Thyroid gland (tissue), 4 donors: ENCODE measurements at regions not wholly inside any gene's neighbourhood (a gene's known extent, or its start where the extent isn't known, plus 50 kb on each side); places are given as distances from the start of the nearest gene placed in this dataset.

ENCODE experiments used
- DNase-seq, 2 donors: peaks; one replicate each; pipeline ENCODE4 v3.0.0-alpha.2; 2019
- H3K27ac ChIP-seq, 3 donors: fragments of 200-600 bp; sonication (generic); 1 replicate in 2 of 3; 2 replicates in 1 of 3; pipeline ENCODE4 v1.5.1; 2016 to 2019; ENCODE audit warnings: mild to moderate bottlenecking in 1 of 3, moderate library complexity in 1 of 3
- H3K27me3 ChIP-seq: fragments of 200-600 bp; sonication (generic); one replicate; pipeline ENCODE4 v1.5.1; 2019
- H3K36me3 ChIP-seq, 2 donors: fragments of 200-600 bp; sonication (generic); one replicate each; pipeline ENCODE4 v1.5.1; 2016 to 2019
- H3K4me1 ChIP-seq, 2 donors: fragments of 200-600 bp; sonication (generic); one replicate each; pipeline ENCODE4 v1.5.1; 2017 to 2019
- H3K4me3 ChIP-seq, 3 donors: fragments of 200-600 bp; sonication (generic); replicated peaks in 1 of 3; 1 replicate in 2 of 3; 2 replicates in 1 of 3; pipeline ENCODE4 v1.5.1; 2016; ENCODE audit warnings: mild to moderate bottlenecking in 1 of 3
- H3K9me3 ChIP-seq: fragments of 200-600 bp; sonication (generic); one replicate; pipeline ENCODE4 v1.5.1; 2017
- CTCF ChIP-seq, 6 experiments: fragments of 200-600 bp in 3 of 6; fragments of 450-650 bp in 3 of 6; sonication (generic) in 3 of 6; IDR thresholded peaks; one replicate each; pipeline ENCODE4 v1.5.1; 2016 to 2019; ENCODE audit warnings: antibody characterized with exemption in 6 of 6, mild to moderate bottlenecking in 2 of 6, inconsistent platforms in 1 of 6, moderate library complexity in 1 of 6
- POLR2A ChIP-seq, 2 donors: fragments of 450-650 bp; IDR thresholded peaks; one replicate each; pipeline ENCODE4 v1.6.1; 2017; ENCODE audit warnings: antibody characterized with exemption in 2 of 2, mild to moderate bottlenecking in 2 of 2, moderate library complexity in 1 of 2
- WGBS, 2 donors: methylation state at CpG; one replicate each; pipeline ENCODE4 v1.1.5; 2017; 5-methylcytosine and 5-hydroxymethylcytosine counted together
- intact Hi-C: fragments of 100-400 bp; cut with DNase I; formaldehyde crosslinking; loops from one replicate; pipeline ENCODE4 v1.15.1; 2023

DNA sequence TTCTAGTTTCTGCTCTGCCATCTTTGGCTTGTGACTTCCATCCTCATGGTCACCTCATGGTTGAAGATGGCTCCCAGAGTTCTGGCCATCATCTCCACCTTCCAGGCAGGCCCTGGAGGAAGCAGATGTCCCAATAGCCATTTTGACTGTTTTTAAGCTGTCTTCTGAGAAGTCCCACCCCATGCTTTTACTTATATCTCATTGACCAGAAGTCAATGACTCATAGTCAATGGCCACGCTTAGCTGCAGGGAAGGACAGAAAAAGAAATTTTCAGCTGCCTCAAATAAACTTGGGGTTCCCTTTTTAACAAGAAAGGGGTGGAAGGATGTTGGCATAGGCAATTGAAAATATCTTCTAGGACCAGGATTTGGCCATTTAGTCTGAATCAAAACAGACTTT lies 168.1 kb downstream of the AACS start:
- H3K27ac ChIP-seq, result no peak overlapping the region
- H3K4me3 ChIP-seq, result no peak overlapping the region
- no peaks in the 10 kb centered on the region for H3K9me3 ChIP-seq
- H3K4me1 ChIP-seq, result no peaks in the 10 kb centered on the region
- 94 to 96% methylated on average over 1 of the region's 1 CpG for WGBS, 2 donors
- TF ChIP-seq CTCF (IDR thresholded peaks at IDR 0.05), result no peak
- no peak for TF ChIP-seq POLR2A (IDR thresholded peaks at IDR 0.05)
- H3K36me3 ChIP-seq, result no peaks in the 10 kb centered on the region
- H3K27me3 ChIP-seq, result no peaks in the 10 kb centered on the region
- DNase-seq, result no peak
- intact Hi-C loops, result no loop called here

DNA sequence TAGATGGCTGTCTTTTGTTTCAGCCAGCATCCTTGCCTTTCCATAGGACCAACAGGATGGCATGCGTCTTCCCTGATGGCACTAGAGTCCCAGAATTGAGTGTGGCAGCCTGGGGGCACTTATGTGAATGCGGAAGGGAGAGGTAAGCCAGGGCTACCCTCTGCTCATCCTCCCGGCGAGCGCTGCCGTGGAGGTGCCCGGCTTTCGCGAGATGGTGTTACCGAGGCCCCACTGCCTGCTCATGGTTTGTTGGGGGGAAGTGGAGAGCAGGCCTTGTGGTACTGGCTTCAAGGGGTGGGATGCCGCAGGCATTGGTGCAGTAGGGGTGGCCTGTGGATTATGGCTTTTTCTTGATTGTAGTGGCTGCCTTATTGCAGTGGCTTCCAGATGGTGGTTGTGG lies 174.3 kb downstream of the AACS start:
- Histone ChIP-seq H3K4me3 (no peak overlapping the region), H3K27me3 (no peaks in the 10 kb centered on the region), H3K4me1 (no peaks in the 10 kb centered on the region), H3K27ac (no peak overlapping the region), H3K36me3 (no peaks in the 10 kb centered on the region), H3K9me3 (no peaks in the 10 kb centered on the region)
- intact Hi-C loops, result no loop called here
- DNase-seq, result no peak
- 95 to 96% methylated on average over 10 to 11 of the region's 11 CpGs for WGBS, 2 donors
- no peak for TF ChIP-seq POLR2A (IDR thresholded peaks at IDR 0.05)

GRCh38 chr12:125240717-125241116 lies 175.5 kb downstream of the AACS start:
- TF ChIP-seq CTCF (IDR thresholded peaks at IDR 0.05), result no peak
- no peak for TF ChIP-seq POLR2A (IDR thresholded peaks at IDR 0.05)
- WGBS, 2 donors, result 40 to 52% methylated on average over 17 of the region's 17 CpGs
- no peak for DNase-seq
- Histone ChIP-seq H3K4me1 (no peaks in the 10 kb centered on the region), H3K4me3 (no peak overlapping the region), H3K36me3 (no peaks in the 10 kb centered on the region), H3K27ac (no peak overlapping the region), H3K27me3 (no peaks in the 10 kb centered on the region), H3K9me3 (no peaks in the 10 kb centered on the region)
- intact Hi-C loops, result no loop called here

DNA sequence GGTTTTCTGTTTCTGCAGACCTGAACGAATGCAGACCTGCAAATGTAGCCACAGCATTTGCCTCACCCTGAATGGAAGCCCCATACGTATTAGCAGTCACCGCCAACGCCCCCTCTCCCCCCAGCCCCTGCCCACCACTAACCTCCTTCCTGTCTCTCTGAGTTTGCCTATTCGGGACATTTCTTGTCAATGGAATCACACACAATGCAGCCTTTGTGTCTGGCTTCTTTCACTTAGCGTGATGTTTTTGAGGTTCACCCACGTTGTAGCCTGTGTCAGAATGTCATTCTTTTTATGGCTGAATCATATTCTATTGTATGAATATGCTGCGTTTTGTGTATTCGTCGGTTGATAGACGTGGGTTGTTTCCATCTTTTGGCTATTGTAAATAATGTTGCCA lies 178.6 kb downstream of the AACS start:
- H3K4me1 ChIP-seq, result no peaks in the 10 kb centered on the region
- 77 to 79% methylated on average over 11 of the region's 11 CpGs for WGBS, 2 donors
- intact Hi-C loops, result no loop called here
- TF ChIP-seq CTCF (IDR thresholded peaks at IDR 0.05), result no peak
- no peak for TF ChIP-seq POLR2A (IDR thresholded peaks at IDR 0.05)
- H3K27ac ChIP-seq, result no peak overlapping the region
- no peaks in the 10 kb centered on the region for H3K27me3 ChIP-seq
- no peak for DNase-seq
- no peak overlapping the region for H3K4me3 ChIP-seq
- H3K9me3 ChIP-seq, result no peaks in the 10 kb centered on the region
- no peaks in the 10 kb centered on the region for H3K36me3 ChIP-seq

DNA sequence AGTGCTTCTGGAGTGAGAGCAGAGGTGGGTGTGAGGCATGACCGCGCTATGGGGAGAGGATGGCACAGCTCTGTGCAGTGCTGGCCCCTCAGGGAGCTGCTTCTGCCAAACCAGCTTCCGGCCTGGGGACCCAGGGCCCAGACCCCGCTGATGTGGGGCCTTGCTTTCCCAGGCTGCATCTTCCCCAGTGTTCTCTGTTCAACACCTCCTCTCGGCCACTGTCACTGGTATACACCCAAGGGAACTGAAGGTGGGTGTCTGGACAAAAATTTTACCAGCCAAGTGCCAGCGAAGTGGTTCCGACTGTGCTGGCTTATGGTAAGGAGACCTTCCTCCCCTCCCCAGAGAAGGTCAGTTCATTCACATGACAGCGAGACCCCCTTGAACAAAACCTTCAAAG lies 179.1 kb downstream of the AACS start:
- 85 to 88% methylated on average over 8 of the region's 8 CpGs for WGBS, 2 donors
- H3K27me3 ChIP-seq, result no peaks in the 10 kb centered on the region
- H3K27ac ChIP-seq, result no peak overlapping the region

More for the DNA sequence above, 179.1 kb downstream of the AACS start:
- no peak overlapping the region for H3K4me3 ChIP-seq
- no peaks in the 10 kb centered on the region for H3K9me3 ChIP-seq
- H3K36me3 ChIP-seq, result no peaks in the 10 kb centered on the region
- intact Hi-C loops, result no loop called here
- no peaks in the 10 kb centered on the region for H3K4me1 ChIP-seq
- TF ChIP-seq POLR2A (IDR thresholded peaks at IDR 0.05) (no peak), CTCF (IDR thresholded peaks at IDR 0.05) (no peak)
- no peak for DNase-seq
